ENCODE measurements at regions not wholly inside any gene's neighbourhood (a gene's known extent, or its start where the extent isn't known, plus 50 kb on each side); places are given as distances from the start of the nearest gene placed in this dataset.

DNA sequence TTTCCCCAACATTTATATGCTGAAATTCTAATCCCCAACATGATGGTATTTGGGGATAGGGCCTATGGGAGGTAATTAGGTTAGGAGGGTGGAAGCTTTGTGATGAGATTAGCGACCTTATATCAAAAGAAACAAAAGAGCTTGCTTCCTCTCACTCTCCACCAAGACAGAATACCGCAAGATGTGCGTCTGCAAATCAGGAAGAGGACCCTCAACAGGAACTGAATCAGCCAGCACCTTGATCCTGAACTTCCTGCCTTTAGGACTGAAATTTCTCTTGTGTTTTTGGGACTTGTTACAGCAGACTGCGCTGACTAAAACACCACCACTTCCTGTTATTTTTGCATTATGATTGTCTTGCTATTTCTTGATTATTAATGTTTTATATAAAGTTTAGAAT is 1889.4 kb downstream of the C4orf33 start:
- TF ChIP-seq, protein P1, sequence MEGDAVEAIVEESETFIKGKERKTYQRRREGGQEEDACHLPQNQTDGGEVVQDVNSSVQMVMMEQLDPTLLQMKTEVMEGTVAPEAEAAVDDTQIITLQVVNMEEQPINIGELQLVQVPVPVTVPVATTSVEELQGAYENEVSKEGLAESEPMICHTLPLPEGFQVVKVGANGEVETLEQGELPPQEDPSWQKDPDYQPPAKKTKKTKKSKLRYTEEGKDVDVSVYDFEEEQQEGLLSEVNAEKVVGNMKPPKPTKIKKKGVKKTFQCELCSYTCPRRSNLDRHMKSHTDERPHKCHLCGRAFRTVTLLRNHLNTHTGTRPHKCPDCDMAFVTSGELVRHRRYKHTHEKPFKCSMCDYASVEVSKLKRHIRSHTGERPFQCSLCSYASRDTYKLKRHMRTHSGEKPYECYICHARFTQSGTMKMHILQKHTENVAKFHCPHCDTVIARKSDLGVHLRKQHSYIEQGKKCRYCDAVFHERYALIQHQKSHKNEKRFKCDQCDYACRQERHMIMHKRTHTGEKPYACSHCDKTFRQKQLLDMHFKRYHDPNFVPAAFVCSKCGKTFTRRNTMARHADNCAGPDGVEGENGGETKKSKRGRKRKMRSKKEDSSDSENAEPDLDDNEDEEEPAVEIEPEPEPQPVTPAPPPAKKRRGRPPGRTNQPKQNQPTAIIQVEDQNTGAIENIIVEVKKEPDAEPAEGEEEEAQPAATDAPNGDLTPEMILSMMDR (IDR thresholded peaks at IDR 0.05; ENCODE audit: low read depth, low read length, missing input control): no peak
- TF ChIP-seq, protein P2, sequence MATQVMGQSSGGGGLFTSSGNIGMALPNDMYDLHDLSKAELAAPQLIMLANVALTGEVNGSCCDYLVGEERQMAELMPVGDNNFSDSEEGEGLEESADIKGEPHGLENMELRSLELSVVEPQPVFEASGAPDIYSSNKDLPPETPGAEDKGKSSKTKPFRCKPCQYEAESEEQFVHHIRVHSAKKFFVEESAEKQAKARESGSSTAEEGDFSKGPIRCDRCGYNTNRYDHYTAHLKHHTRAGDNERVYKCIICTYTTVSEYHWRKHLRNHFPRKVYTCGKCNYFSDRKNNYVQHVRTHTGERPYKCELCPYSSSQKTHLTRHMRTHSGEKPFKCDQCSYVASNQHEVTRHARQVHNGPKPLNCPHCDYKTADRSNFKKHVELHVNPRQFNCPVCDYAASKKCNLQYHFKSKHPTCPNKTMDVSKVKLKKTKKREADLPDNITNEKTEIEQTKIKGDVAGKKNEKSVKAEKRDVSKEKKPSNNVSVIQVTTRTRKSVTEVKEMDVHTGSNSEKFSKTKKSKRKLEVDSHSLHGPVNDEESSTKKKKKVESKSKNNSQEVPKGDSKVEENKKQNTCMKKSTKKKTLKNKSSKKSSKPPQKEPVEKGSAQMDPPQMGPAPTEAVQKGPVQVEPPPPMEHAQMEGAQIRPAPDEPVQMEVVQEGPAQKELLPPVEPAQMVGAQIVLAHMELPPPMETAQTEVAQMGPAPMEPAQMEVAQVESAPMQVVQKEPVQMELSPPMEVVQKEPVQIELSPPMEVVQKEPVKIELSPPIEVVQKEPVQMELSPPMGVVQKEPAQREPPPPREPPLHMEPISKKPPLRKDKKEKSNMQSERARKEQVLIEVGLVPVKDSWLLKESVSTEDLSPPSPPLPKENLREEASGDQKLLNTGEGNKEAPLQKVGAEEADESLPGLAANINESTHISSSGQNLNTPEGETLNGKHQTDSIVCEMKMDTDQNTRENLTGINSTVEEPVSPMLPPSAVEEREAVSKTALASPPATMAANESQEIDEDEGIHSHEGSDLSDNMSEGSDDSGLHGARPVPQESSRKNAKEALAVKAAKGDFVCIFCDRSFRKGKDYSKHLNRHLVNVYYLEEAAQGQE (IDR thresholded peaks at IDR 0.05): no peak
- no peak for TF ChIP-seq RXRA (IDR thresholded peaks at IDR 0.05)
